ENCODE measurements at regions not wholly inside any gene's neighbourhood (a gene's known extent, or its start where the extent isn't known, plus 50 kb on each side); places are given as distances from the start of the nearest gene placed in this dataset.

DNA sequence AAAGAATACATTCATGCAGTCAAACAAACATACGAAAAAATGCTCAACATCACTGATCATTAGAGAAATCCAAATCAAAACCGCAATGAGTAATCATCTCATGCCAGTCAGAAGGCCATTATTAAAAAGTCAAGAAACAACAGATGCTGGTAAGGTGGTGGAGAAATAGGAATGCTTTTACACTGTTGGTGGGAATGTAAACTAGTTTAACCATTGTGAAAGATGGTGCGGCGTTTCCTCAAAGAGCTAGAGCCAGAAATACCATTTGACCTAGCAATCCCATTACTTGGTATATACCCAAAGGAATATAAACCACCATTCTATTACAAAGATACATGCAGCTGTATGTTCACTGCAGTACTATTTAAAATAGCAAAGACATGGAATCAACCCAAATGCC lies 330.4 kb downstream of the EDEM1 start:
- WGBS, 5 donors: 92 to 95% (median 95%) methylated on average over 4 of the region's 4 CpGs
- TF ChIP-seq POLR2A (IDR thresholded peaks at IDR 0.05) (no peak), EP300 (IDR thresholded peaks at IDR 0.05) (no peak)
- intact Hi-C loops (cut with DNase I; ENCODE audit: low total_unique reads): no loop called here
- Histone ChIP-seq H3K4me1 (no peaks in the 10 kb centered on the region), H3K27me3 (no peaks in the 10 kb centered on the region), H3K4me3 (no peak overlapping the region), H3K9me3 (peaks cover 0 to 25% (median 16%) of the 10 kb centered on the region in 4 donors), H3K36me3 (no peaks in the 10 kb centered on the region), H3K27ac (no peak overlapping the region)
- DNase-seq: no peak

DNA sequence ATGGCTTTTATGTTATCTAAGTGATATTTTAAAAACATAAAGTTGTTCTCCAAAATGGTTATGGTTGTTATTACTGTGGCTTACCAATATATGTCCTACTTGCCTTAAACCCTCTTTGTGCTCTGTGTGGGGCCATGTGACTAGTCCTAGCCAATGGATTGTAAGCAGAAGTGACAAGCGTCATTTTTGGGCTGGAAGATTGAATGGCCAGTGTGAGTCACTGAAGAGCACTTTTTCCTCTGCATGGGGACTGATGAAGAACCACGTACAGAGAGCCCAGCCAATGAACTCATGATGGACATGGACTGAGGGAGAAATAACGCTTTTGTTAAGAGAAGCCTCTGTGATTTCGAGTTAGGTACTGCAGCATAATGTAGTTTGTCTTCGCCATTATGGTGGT lies 332.7 kb downstream of the EDEM1 start:
- Histone ChIP-seq H3K36me3 (no peaks in the 10 kb centered on the region), H3K4me3 (no peak overlapping the region), H3K27me3 (no peaks in the 10 kb centered on the region), H3K9me3 (peaks cover 0 to 9% (median 2%) of the 10 kb centered on the region in 4 donors), H3K4me1 (no peaks in the 10 kb centered on the region), H3K27ac (no peak overlapping the region)
- TF ChIP-seq POLR2AphosphoS5 (IDR thresholded peaks at IDR 0.05) (no peak), EP300 (IDR thresholded peaks at IDR 0.05) (no peak), POLR2A (IDR thresholded peaks at IDR 0.05) (no peak)
- TF ChIP-seq, protein P1, sequence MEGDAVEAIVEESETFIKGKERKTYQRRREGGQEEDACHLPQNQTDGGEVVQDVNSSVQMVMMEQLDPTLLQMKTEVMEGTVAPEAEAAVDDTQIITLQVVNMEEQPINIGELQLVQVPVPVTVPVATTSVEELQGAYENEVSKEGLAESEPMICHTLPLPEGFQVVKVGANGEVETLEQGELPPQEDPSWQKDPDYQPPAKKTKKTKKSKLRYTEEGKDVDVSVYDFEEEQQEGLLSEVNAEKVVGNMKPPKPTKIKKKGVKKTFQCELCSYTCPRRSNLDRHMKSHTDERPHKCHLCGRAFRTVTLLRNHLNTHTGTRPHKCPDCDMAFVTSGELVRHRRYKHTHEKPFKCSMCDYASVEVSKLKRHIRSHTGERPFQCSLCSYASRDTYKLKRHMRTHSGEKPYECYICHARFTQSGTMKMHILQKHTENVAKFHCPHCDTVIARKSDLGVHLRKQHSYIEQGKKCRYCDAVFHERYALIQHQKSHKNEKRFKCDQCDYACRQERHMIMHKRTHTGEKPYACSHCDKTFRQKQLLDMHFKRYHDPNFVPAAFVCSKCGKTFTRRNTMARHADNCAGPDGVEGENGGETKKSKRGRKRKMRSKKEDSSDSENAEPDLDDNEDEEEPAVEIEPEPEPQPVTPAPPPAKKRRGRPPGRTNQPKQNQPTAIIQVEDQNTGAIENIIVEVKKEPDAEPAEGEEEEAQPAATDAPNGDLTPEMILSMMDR (IDR thresholded peaks at IDR 0.05): no peak
- no peak for DNase-seq
- WGBS, 5 donors: 73 to 83% (median 80%) methylated on average over 5 of the region's 5 CpGs
- intact Hi-C loops (cut with DNase I; ENCODE audit: low total_unique reads): no loop called here

- 90 to 100% (median 98%) methylated on average over 1 of the region's 1 CpG for WGBS, 5 donors
- Histone ChIP-seq H3K27ac (no peak overlapping the region), H3K4me3 (no peak overlapping the region), H3K36me3 (no peaks in the 10 kb centered on the region), H3K9me3 (peaks cover 0 to 5% (median 0%) of the 10 kb centered on the region in 4 donors), H3K4me1 (no peaks in the 10 kb centered on the region), H3K27me3 (no peaks in the 10 kb centered on the region)
- no peak for DNase-seq
- intact Hi-C loops (cut with DNase I; ENCODE audit: low total_unique reads): no loop called here
- no peak for TF ChIP-seq EP300 (IDR thresholded peaks at IDR 0.05)
These were observed 335.6 kb downstream of the EDEM1 start for GRCh38 chr3:5523125-5523524.

- intact Hi-C loops (cut with DNase I; ENCODE audit: low total_unique reads): no loop called here
- H3K36me3 ChIP-seq: no peaks in the 10 kb centered on the region
- 78 to 87% (median 84%) methylated on average over 6 of the region's 6 CpGs for WGBS, 5 donors
- H3K27ac ChIP-seq: no peak overlapping the region
- no peaks in the 10 kb centered on the region for H3K4me1 ChIP-seq
- no peak for TF ChIP-seq EP300 (IDR thresholded peaks at IDR 0.05)
- TF ChIP-seq POLR2AphosphoS5 (IDR thresholded peaks at IDR 0.05): no peak
- TF ChIP-seq, protein P1 (IDR thresholded peaks at IDR 0.05): no peak
- no peak for TF ChIP-seq POLR2A (IDR thresholded peaks at IDR 0.05)
- peaks cover 0 to 12% (median 0%) of the 10 kb centered on the region in 3 donors for H3K27me3 ChIP-seq
- DNase-seq: no peak
- no peaks in the 10 kb centered on the region for H3K9me3 ChIP-seq
- H3K4me3 ChIP-seq: no peak overlapping the region
These were observed 343.5 kb downstream of the EDEM1 start for GRCh38 chr3:5531039-5531438.

- DNase-seq: no peak
- Histone ChIP-seq H3K4me3 (no peak overlapping the region), H3K27me3 (peaks cover 0 to 12% (median 0%) of the 10 kb centered on the region in 3 donors), H3K4me1 (no peaks in the 10 kb centered on the region), H3K27ac (no peak overlapping the region), H3K36me3 (no peaks in the 10 kb centered on the region), H3K9me3 (no peaks in the 10 kb centered on the region)
- 70 to 86% (median 71%) methylated on average over 2 to 3 of the region's 3 CpGs for WGBS, 5 donors
- TF ChIP-seq POLR2AphosphoS5 (IDR thresholded peaks at IDR 0.05) (no peak), EP300 (IDR thresholded peaks at IDR 0.05) (no peak), POLR2A (IDR thresholded peaks at IDR 0.05) (no peak)
- TF ChIP-seq, protein P1 (IDR thresholded peaks at IDR 0.05): no peak
- intact Hi-C loops (cut with DNase I; ENCODE audit: low total_unique reads): no loop called here
These were observed 344.3 kb downstream of the EDEM1 start for GRCh38 chr3:5531741-5532290.

Measured in stomach (tissue), 8 donors.